WTC11 (cell line): ENCODE measurements at regions not wholly inside any gene's neighbourhood (a gene's known extent, or its start where the extent isn't known, plus 50 kb on each side); places are given as distances from the start of the nearest gene placed in this dataset.

Source experiments
- ATAC-seq: fragments of 200-7000 bp; cut with Tn5 transposase; 2 replicates; pipeline ENCODE4 v1.10.0; 2021; ENCODE audit warnings: mild to moderate bottlenecking, moderate library complexity
- CTCF ChIA-PET: fragments of 300-600 bp; sonication (Branson Sonifier 250); formaldehyde crosslinking; loops from one replicate; lab custom pipeline; 2021; ENCODE audit warnings: antibody characterized with exemption; lab: Charles Lee
- POLR2A ChIA-PET: fragments of 350-600 bp; sonication (Branson Sonifier 250); formaldehyde crosslinking; loops from one replicate; lab custom pipeline; 2021; ENCODE audit warnings: antibody characterized with exemption; lab: Charles Lee
- DNase-seq: peaks from one replicate; pipeline ENCODE4 v3.0.0; 2021; ENCODE audit warnings: low spot score
- H3K27ac Mint-ChIP-seq: 2 replicates; pipeline ENCODE4 v1.8.0; 2021; ENCODE audit warnings: mixed read lengths
- H3K27me3 Mint-ChIP-seq: 2 replicates; pipeline ENCODE4 v1.8.0; 2021; ENCODE audit warnings: low read depth, mild to moderate bottlenecking, moderate library complexity, mixed read lengths
- H3K36me3 Mint-ChIP-seq: 2 replicates; pipeline ENCODE4 v1.8.0; 2021; ENCODE audit warnings: mixed read lengths
- H3K4me1 Mint-ChIP-seq: 2 replicates; pipeline ENCODE4 v1.8.0; 2022; ENCODE audit warnings: mixed read lengths
- H3K4me3 Mint-ChIP-seq: 2 replicates; pipeline ENCODE4 v1.8.0; 2021; ENCODE audit warnings: mild to moderate bottlenecking, moderate library complexity, mixed read lengths
- H3K9me3 Mint-ChIP-seq: 2 replicates; pipeline ENCODE4 v1.8.0; 2021; ENCODE audit warnings: mixed read lengths
- ATF2 ChIP-seq: sonication (generic); formaldehyde crosslinking; IDR thresholded peaks from 2 replicates; pipeline ENCODE4 v1.8.1; 2022; ENCODE audit warnings: low read depth, missing genetic modification reagents, borderline replicate concordance
- ATF6 ChIP-seq: sonication (generic); formaldehyde crosslinking; IDR thresholded peaks from 2 replicates; pipeline ENCODE4 v1.8.1; 2023; ENCODE audit warnings: mild to moderate bottlenecking, missing genetic modification reagents
- E2F5 ChIP-seq: sonication (generic); formaldehyde crosslinking; IDR thresholded peaks from 2 replicates; pipeline ENCODE4 v1.8.1; 2022; ENCODE audit warnings: mild to moderate bottlenecking, moderate library complexity, missing genetic modification reagents
- ESRRA ChIP-seq: sonication (generic); formaldehyde crosslinking; IDR thresholded peaks from 2 replicates; pipeline ENCODE4 v1.8.1; 2022; ENCODE audit warnings: mild to moderate bottlenecking, missing genetic modification reagents, borderline replicate concordance
- FOXJ3 ChIP-seq: sonication (generic); formaldehyde crosslinking; IDR thresholded peaks from 2 replicates; pipeline ENCODE4 v1.9.0; 2021; ENCODE audit warnings: missing genetic modification reagents, mild to moderate bottlenecking, borderline replicate concordance
- FOXK1 ChIP-seq: sonication (generic); formaldehyde crosslinking; IDR thresholded peaks from 2 replicates; pipeline ENCODE4 v1.8.0; 2022; ENCODE audit warnings: mild to moderate bottlenecking, moderate library complexity, missing genetic modification reagents
- MLX ChIP-seq: sonication (generic); formaldehyde crosslinking; IDR thresholded peaks from 2 replicates; pipeline ENCODE4 v1.8.1; 2023; ENCODE audit warnings: mild to moderate bottlenecking, missing genetic modification reagents, moderate library complexity
- USF1 ChIP-seq: sonication (generic); formaldehyde crosslinking; IDR thresholded peaks from 2 replicates; pipeline ENCODE4 v1.8.0; 2022; ENCODE audit warnings: mild to moderate bottlenecking, missing genetic modification reagents
- ZNF121 ChIP-seq: sonication (generic); formaldehyde crosslinking; IDR thresholded peaks from 2 replicates; pipeline ENCODE4 v1.8.0; 2023; ENCODE audit warnings: missing genetic modification reagents
- ZNF281 ChIP-seq: sonication (generic); formaldehyde crosslinking; IDR thresholded peaks from 2 replicates; pipeline ENCODE4 v1.8.0; 2023; ENCODE audit warnings: mild to moderate bottlenecking, missing genetic modification reagents
- ZNF671 ChIP-seq: fragments of 250-450 bp; sonication (Bioruptor Pico); IDR thresholded peaks from 2 replicates; pipeline ENCODE4 v1.8.0; 2021; ENCODE audit warnings: mild to moderate bottlenecking
- ZSCAN18 ChIP-seq: fragments of 250-450 bp; sonication (Bioruptor Pico); IDR thresholded peaks from 2 replicates; pipeline ENCODE4 v2.1.2; 2022; ENCODE audit warnings: mild to moderate bottlenecking, moderate library complexity

- TF ChIP-seq ZNF281 (CRISPR knock-in tag) = no peak
Observed at GRCh38 chr5:56476487-56476856, 243.3 kb upstream of the ANKRD55 start (continued).

GRCh38 chr5:56475689-56476486, 242.8 kb upstream of the ANKRD55 start:
- POLR2A ChIA-PET = interaction anchor here (0.6 kb wide), 1 partner anchor 30 kb away, joined by 3 read pairs; no protein-coding TSS in a partner anchor
- CTCF ChIA-PET = interaction anchor here (1.1 kb wide), 1 partner anchor 205 kb away, joined by 3 read pairs; no protein-coding TSS in a partner anchor
- H3K36me3 Mint-ChIP-seq = no peaks in the 10 kb centered on the region
- ATAC-seq (no peak), DNase-seq (no peak)
- H3K4me3 Mint-ChIP-seq = no peak overlapping the region
- H3K27ac Mint-ChIP-seq = no peak overlapping the region
- TF ChIP-seq ZNF121 (CRISPR knock-in tag) (no peak), ZNF671 (CRISPR knock-in tag) (no peak)
- H3K4me1 Mint-ChIP-seq = peaks cover 19% of the 10 kb centered on the region
- H3K27me3 Mint-ChIP-seq = peaks cover 27% of the 10 kb centered on the region
- H3K9me3 Mint-ChIP-seq = no peaks in the 10 kb centered on the region

- no peak overlapping the region for H3K27ac Mint-ChIP-seq
- ChIA-PET POLR2A (no interaction called here), CTCF (no interaction called here)
- no peak for DNase-seq
- no peaks in the 10 kb centered on the region for H3K9me3 Mint-ChIP-seq
- TF ChIP-seq ATF6 (CRISPR knock-in tag) (no peak), ZSCAN18 (no peak), USF1 (CRISPR knock-in tag) (no peak), ATF2 (CRISPR knock-in tag) (no peak), E2F5 (CRISPR knock-in tag) (no peak), MLX (CRISPR knock-in tag) (no peak), ESRRA (CRISPR knock-in tag) (no peak), FOXK1 (CRISPR knock-in tag) (no peak), FOXJ3 (CRISPR knock-in tag) (no peak)
- TF ChIP-seq, all 79 proteins: peak for 0
- Mint-ChIP-seq H3K4me1 (peaks cover 26% of the 10 kb centered on the region), H3K4me3 (no peak overlapping the region), H3K36me3 (no peaks in the 10 kb centered on the region), H3K27me3 (peaks cover 5% of the 10 kb centered on the region)
- no peak for ATAC-seq
Observed at GRCh38 chr5:56471707-56472106, 238.6 kb upstream of the ANKRD55 start.
